ELF-1 (cell line): ENCODE measurements at regions not wholly inside any gene's neighbourhood (a gene's known extent, or its start where the extent isn't known, plus 50 kb on each side); places are given as distances from the start of the nearest gene placed in this dataset.
A peak's percentile ranks its signal among the peaks of the same experiment; 100 is the strongest.

Experiments
- DNase-seq: peaks from one replicate; pipeline ENCODE4 v3.0.0-alpha.2; 2016; ENCODE audit warnings: low read depth, low spot score

DNA sequence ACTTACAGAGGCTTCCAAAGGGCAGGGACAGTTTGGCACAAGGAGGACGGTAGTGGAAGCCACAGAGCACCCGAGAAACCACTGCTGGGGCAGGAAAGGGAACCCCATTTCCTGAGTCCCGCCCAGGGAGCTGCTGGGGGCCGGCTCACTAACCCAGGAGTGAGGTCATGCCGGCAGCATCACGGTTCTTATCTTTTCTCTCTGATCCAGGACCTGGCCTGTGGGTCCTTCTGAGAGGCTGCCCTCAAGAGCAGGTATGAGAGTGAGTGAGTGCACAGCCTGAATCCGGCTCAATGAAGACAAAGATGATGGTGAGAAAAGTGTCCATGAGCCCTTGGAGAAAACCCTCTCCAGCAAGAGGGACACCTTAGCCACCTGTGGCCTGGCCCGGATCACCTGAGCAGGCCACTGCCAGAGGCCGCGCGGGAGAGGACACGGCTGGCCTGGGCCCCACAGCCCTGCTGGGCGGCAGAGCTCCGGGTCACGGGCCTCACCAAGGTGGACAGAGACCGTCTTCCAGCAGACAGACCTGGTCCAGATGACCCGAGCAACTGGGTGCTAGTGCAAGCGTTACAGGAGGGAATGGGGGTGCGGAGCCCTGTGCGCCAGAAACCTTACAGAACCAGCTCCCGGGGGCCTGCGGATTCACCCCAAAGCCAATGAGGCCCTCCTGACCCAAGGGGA, 94.9 kb downstream of the RIPK4 start:
- no peak for DNase-seq

DNA sequence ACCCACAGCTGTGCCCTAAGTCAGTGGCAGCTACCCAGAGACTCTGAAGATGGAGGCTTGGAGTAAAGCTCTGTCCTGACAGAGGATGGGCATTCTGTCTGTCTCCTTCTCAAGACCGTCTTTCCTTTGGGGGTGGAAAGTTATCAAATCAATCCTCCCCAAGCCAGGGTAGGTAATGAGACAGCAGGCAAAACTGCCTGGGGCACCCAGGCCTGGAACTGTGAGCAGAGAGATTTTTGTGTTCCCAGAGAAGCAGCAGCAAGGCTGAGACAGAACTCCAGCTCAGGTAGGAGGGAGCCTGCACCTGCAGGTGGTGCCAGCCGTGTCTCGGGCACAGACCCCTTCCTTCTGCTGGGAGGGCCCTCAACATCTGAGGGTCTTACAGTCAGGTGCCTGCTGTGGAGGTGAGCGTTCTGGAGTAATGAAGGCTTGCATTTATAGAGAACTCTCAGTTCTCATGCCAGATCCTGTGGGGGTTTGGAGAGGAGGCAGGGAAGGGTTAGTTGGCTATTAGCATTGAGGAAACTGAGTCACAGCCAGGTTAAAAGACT, 95.6 kb downstream of the RIPK4 start:
- DNase-seq, result no peak

DNA sequence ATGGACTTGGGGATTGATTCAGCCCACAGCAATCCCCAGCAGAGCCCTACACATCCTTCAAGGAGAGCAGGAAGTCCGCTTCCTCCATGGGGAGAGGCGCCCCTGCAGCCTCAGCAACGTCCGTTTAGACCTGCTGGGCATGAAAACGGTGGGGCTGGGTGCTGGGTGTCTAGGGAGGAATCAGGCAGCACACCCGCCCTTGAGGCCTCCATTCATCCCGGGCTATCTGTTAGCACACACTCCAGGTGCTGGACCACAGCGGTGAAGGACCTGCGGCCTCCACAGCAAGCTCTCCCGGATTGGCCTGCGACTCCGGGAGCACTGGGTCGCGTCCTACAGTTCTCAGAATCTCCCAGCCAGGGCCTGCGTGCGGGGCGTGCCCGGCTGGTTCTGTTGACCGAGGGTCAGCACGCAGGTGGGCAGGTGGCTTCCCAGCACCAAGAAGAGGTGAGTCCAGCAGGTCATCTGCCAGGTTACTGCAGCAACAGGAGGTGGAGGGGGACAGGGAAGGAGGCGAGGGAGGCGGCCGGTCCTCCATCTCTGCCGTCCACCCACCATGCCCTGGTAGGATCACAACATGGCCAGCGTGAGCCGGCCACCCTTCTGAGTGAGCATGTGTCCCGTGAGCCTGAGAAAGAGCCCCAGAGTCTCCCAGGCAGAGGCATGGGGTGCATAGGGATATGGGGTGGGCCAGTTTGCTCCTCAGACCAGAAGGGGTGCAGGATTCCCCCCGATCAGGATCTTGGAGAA, 96.6 kb downstream of the RIPK4 start:
- no peak for DNase-seq

DNA sequence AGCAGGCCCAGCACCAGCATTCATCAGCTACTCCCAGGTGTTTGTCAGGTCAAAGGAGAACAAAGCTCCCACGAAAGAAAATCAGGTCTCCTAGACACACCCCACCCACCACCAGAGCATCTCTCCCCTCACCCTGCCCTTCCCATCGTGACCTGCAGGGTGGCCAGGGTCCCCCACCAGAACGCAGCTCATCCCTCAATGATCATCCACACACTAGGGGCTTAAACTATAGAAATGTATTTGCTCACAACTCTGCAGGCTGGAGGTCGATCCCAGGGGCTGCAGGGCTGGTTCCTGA, 97.4 kb downstream of the RIPK4 start:
- no peak for DNase-seq

DNA sequence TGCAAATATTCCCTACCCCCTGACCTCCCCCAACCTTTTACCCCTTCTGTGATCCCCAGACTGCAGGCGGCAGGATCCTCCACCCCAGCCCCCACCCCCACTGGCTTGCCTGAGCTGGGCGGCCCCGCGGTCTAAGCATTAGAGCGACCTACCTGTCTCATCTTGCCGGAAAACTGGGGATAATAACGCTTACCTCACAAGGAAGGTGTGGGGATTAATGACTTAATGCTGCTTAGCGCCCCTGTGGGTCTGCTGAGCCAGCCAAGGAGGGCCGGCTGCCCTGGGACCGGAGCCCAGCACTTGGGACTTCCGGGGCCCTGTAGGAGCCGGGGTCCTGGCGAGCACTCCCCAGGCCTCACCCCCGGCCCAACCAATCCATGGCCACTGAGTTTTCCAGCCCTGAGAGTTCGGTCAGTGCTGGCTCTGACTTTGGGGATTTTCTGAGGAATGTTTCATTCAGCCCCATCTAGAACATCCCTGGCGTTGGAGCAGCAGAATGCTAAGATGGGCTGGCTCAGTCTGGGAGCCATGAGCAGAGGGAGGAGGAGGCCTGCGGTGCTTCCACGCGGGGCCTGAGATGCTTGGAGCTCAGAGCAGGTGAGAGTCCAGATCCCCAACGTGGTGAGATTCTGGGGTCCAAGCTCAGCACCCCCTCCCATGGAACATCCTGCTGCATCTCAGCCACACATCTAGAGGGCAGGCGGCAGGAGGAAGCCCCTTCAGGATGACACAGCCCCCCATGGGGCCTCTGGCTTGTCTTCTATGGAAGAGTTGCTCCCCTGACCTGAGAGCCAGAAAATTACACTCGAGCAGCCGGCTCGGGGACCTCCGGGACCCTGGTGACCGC, 97.9 kb downstream of the RIPK4 start:
- DNase-seq, result no peak

DNA sequence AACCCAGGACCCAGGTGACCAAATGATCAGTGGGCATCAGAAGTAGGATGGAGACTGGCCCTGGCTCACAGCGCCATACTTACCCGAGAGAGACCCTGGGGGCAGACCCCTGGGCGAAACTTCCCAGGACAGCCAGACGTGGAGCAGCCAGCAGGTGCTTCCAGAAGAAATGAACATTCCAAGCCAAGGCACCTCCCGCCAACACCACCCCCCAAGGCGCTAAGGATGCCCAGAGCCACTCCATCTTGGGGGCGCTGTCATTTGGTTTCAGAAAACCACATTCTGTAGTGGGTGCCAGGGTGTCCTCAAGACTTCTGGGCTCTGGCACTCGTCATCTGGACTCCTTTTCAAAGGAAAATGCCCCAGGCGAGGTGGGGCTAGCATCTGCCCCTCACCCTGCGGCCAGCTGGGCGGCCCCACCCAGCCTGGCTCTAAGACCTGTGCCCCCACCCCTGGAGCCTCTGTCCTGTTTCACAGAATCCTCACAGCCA, 98.8 kb downstream of the RIPK4 start:
- no peak for DNase-seq

DNA sequence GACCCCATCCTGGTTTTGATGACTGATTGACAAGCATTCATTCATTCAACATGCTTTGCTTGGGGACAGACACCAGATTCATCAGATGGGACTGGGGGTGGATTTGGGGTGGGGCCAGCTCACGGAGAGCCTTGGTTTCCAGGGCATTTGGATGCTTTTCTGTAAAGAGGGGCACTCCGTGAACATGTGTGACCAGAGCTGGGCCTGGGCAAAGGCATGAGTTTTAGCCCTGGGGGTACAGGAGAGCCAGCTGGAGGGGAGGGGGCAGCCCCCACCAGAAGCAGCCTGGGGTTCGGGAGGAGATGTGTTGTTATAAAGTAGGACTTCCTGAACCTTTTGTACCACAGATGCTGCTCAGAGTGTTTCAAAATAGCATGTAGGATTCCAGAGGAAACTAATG, 99.7 kb downstream of the RIPK4 start:
- DNase-seq, result no peak

DNA sequence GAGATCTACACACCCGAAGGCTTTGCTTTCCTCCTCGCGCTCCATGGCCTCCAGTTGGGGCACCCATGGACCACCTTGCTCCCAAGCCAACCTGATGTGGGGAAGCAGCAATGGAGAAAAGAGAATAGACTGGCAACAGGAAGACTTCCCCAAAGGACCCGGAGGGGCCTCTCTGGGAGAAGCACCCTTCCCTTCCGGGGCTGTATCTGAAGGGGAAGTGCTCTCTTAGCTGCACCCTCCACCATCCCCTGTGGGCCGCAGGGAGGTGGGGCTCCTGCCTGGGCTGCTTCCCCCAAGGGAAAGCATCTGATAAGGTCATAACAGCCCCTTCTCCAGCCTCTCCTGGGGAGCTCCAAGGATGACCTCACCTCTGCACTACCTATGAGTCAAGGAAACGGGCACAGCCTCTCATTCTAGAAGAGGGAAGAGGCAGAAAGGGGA, 100.2 kb downstream of the RIPK4 start:
- no peak for DNase-seq

DNA sequence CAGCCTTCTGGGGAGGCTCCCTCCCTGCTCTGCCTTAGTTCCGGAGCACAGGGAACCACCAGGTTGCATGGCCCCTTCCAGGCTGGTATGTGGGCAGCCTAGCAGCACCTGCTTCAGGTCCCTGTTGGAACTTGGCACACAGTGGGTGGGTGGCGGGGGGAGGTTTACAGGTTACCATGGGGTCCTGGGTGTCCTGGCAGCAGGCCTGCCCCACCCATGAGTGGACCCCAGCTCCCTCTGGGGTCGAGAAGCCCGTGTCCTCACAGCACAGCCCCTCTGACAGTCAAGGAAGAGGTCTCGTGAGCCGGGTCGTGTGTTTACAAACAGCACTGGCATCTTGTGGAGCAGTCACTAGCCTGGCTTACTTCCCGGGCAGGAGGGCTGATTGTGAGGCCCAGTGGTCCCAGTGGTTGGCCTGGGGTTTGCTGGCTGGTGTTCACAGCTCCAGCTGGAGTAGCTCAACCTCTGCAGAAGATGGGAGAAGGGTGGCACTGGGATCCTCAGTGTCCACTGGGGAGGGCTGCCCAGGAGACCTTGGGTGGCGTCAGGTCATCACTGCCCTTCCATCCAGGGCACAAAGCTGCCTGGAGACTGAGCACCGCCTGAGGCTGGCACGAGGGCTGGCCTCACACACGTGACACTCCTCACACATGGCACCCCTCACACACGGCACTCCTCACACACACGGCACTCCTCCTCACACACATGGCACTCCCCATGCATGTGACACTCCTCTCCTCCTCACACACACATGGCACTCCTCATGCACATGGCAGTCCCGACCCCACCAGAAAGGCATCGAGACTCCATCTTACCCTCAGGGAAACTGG, 100.9 kb downstream of the RIPK4 start:
- no peak for DNase-seq

DNA sequence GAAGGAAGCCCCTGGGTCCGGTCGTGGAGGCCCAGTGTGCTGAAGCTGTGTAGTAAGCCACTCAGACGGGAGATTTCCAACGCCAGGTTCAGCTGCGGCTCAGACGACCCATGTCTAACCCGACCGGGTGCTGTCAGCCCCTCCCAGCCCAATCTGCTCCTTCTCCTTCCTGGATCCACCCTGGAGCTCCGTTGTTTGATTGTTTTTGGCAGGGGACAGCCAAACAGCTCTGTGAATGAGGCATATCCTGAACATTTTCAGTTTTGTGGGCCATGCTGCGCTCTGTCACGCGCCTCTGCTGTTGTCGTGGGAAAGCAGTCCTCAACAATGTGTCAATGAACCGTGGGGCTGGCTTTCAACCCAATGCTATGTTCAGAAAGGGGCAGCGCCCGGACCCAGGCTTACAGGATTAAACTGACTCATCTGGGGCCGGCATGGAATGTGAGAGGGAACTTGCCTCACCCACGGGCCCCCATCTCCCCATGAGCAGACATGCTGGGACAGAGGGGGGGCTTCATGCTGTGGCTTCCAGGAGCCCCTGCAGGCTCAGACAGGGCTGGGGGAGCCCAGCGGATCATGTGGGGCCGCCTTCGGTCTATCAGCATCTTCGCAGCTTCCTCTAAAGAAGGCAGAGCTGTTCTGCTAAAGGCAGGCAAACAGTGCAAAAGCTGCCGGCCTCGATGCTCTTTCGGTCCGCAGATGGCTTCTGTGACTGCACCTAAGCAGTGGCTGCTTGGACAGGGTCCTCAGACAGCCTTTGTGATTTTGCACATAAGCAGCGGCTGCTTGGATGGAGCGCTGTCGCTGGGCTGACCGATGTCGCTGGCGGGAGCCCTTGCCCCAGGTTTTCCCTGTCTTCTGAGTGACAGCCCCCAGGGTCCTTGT, 101.7 kb downstream of the RIPK4 start:
- DNase-seq, result no peak

DNA sequence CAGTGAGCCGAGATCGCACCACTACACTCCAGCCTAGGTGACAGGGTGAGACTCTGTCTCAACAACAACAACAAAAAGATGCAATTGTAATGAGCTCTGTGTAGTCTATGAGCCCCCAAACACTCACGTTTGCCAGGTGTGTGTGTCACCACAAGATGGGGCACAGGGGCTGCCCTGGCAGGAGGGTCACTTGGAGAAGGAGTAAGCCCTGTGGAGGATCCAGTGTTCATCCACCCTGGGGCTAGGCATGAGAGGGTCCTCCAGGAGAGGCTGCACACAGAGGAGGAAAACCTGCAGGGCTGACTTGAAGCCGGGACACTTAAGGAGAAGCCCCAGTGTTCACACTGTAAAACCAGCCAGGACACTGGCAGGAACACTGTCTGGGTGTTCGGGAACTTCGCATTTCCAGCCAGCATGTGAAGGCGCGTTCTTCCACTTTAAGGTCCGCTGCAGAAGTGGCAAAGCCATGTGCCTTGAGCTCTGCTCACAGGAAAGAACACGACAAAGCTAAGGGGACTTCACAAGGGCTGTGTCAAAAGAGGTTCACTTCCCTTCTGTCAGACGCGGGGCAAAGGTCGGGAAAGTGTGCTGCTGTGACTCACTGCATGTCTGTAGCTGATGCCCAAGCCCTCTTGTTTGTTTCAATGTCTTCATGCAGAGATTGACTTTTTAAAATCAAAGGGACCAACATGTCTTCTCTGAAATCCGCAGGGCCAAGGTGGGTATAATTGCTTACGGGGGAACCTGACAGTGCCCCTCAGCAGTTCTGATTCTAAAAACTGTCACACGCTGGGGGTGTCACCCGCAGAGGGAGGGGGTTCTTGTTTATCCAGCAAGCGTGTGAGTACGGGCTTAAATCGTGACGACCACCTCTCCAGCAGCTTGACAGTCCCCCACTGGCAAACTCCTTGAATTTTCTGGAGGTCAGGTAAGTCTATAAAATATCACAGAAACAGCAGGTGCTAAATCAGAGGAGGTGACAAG, 102.8 kb downstream of the RIPK4 start:
- no peak for DNase-seq

DNA sequence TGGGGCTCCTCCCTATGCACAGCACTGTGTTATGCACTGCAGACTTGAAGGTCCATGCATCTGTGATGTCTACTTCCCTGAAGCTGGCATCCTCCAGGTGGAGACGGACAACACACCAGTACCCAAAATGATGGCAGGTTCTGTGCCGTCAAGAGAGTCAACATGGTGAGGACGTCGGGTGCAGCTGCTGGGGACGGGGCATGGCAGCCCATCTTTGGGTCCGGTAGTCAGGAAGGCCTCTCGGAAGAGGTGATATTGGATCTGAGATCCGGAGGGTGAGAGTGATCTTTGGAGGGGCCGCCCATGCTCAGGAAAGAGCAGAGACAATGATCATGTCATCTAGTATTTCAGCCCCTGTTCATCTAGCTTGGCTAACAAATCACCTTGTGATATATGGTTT, 104.1 kb downstream of the RIPK4 start:
- DNase-seq, result no peak

DNA sequence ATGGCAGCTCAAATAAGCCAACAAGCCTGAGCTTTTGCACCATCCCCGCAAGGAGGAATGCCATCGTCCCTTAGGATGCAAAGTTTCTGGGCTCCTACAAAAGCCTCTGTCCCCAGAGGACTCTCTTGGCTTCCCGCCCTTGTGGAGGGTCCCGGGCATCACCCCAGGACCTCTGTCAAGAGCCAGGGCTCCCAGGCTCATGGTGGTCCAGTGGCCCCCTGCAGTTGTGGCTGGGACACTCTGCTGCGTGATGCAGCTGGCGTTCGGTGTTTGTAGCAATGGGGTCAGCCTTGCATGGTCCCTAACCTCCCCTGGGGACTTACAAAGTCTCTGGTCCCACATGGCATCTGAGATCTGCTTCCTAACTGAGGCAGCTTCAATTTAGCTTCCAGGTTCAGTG, 104.7 kb downstream of the RIPK4 start:
- no peak for DNase-seq

DNA sequence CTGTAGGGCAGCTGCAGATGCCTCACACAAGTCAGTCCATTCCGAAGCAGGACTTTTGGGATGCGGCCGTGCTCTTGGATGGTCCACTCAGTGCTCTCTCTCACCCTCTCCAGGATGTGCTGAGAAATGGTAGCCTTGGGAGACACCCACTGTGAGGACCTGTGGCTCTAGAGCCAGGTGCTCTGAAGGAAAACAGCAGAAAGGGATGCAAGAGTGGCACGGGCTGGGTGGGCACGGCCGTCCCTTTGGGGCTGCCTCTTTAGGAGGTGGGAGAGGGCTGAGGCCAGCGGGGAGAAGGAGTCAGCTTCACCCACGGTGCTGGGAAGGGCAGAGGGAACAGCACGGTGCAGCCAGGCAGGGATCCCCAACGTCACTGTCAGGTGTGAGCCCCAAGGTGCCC, 106.1 kb downstream of the RIPK4 start:
- DNase-seq, result no peak

DNA sequence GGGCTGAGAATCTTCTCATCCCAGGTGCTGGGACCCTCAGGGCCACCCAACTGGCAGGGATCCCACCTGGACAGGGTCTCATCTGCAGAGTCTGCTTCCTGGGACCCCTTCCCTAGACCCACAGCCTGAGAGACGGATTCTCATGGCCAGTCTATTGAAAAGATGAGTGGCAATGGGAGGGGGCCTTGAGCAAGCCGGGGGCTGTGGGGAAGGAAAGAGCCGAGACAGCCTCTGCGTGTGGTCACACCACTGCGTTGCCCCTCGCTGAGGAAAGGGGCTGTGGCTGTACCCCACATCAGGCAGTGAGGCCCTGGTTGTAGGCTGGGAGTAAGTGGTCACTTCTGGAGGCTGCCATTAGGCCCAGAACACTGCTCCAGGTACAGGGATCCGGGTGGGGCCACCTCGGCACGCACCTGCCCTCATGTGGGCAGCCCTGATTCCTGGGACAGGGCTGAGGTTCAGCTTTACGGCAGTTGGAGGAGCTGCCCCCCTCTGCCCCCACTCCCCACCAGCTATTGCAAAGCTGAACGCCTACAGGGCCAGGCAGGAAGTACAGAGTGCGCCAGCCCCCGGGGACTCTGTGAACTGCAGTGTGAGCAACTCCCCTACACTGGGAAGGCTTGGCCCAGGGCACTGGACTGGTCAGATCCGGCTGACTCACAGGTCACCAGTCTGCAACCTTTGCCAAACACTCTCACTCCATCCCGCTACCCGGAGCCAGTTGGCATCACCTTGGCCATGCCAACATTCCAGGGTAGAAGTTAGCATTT, 106.9 kb downstream of the RIPK4 start:
- DNase-seq, result no peak

DNA sequence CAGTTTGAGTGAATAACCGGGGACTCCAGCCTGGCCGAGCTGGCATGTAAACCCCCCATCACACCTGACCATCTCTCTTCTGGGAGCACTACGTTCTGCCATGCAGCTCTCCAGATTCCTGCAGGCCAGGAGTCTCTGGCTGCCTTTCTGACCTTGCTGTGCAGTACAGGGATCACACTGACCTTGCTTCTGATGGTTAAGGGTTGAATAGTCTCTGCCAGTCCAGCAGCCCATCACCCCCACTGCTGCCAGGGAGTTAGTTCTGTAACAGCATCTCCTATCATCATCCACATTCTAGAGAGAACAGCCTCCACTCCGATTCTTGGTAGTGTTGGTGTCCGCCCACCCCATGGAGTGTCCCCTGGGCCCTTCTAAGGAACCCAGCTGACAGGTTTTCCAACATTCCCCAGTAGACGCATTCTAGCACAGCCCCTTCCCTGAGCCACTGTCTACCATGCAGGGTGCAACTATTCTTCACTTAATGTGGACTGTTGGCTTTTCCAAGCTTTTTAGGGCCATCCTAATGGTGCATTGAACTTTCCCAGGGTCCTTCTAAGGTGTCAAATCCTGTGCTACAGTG, 109.8 kb downstream of the RIPK4 start:
- DNase-seq, result peak; percentile 60

DNA sequence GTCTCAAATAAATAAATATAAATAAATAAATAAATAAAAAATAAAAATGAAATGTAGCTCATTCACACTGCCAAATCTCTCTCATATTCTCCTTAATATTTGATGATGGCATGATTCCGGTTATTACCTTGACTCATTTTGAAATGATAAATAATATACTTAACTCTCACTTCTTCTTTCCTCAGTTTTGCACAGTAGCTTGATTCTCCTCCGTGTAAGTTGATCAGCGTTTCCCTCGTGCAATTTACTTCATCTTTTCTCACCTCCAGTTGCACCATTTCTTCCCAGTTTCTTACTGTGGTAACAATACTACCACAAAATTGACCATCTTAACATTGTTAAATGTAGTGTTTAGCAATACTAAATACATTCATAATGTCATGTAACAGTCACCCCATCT, 111.6 kb downstream of the RIPK4 start:
- no peak for DNase-seq

DNA sequence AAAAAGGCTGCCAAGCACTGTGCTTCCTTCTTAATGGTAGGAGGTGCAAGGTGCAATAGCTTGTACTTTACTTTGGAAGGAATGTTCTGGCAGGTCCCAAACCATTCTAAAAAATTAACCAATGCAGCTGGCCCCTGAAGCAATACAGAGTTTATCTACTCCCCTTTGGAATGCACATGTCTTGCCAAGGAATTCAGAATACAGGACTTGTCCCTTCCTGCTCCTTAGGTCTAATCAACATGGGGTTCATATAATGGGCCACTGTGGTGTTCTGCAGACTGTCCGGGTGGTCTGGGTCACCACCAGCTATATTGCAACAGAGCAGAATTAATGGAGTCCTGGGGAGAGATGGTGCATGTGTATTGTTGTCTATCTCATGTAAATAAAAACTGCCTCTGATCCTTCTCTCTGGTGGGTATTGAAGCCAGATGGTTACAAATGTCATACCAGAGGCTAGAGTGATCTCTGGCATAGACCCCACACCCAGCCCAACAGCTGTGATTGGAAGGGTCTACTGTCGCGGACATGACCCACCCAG, 112.8 kb downstream of the RIPK4 start:
- DNase-seq, result no peak
